HCT116 (cell line): ENCODE measurements at regions not wholly inside any gene's neighbourhood (a gene's known extent, or its start where the extent isn't known, plus 50 kb on each side); places are given as distances from the start of the nearest gene placed in this dataset.

Experiments used
- CBX3 ChIP-seq: IDR thresholded peaks from 2 replicates; pipeline ENCODE4 v1.6.1; 2012; ENCODE audit warnings: low read depth
- CTCF ChIP-seq, 3 experiments: fragments of 200-600 bp in 1 of 3; sonication (generic) in 1 of 3; IDR thresholded peaks in 2 of 3; conservative IDR thresholded peaks in 1 of 3; 2 replicates each; pipeline ENCODE4 v1.5.1; 2012 to 2017; ENCODE audit warnings: low read depth in 2 of 3, low read length in 2 of 3, antibody characterized with exemption in 1 of 3, borderline replicate concordance in 1 of 3, control low read depth in 1 of 3, mild to moderate bottlenecking in 1 of 3, mixed read lengths in 1 of 3, mixed run types in 1 of 3, moderate library complexity in 1 of 3; ENCODE audit not compliant: insufficient read depth in 1 of 3
- EZH2 ChIP-seq: fragments of 200-600 bp; sonication (generic); IDR thresholded peaks from 2 replicates; pipeline ENCODE4 v1.6.1; 2017; ENCODE audit warnings: antibody characterized with exemption, mixed run types
- EZH2phosphoT487 ChIP-seq: fragments of 200-600 bp; IDR thresholded peaks from 2 replicates; pipeline ENCODE4 v1.6.1; 2018; ENCODE audit warnings: antibody characterized with exemption, borderline replicate concordance
- JUND ChIP-seq: IDR thresholded peaks from 2 replicates; pipeline ENCODE4 v1.6.1; 2012
- POLR2A ChIP-seq: IDR thresholded peaks from 2 replicates; pipeline ENCODE4 v1.7.0; 2011; ENCODE audit warnings: borderline replicate concordance; ENCODE audit not compliant: insufficient read depth, insufficient read length; ENCODE audit errors: extremely low read depth
- POLR2AphosphoS5 ChIP-seq: IDR thresholded peaks from 2 replicates; pipeline ENCODE4 v1.6.1; 2011; ENCODE audit warnings: mild to moderate bottlenecking, low read depth, low read length, moderate library complexity
- RAD21 ChIP-seq: IDR thresholded peaks from 2 replicates; pipeline ENCODE4 v1.6.1; 2012; ENCODE audit warnings: low read depth, mild to moderate bottlenecking
- REST ChIP-seq: IDR thresholded peaks from 2 replicates; pipeline ENCODE4 v1.6.1; 2012; ENCODE audit warnings: low read depth
- SIN3A ChIP-seq: IDR thresholded peaks from 2 replicates; pipeline ENCODE4 v1.6.1; 2012; ENCODE audit warnings: low read depth
- TCF7L2 ChIP-seq: IDR thresholded peaks from 2 replicates; pipeline ENCODE4 v1.7.0; 2011; ENCODE audit warnings: borderline replicate concordance, inconsistent platforms; ENCODE audit not compliant: insufficient read depth, insufficient read length; ENCODE audit errors: extremely low read depth
- YY1 ChIP-seq: IDR thresholded peaks from 2 replicates; pipeline ENCODE4 v1.6.1; 2011; ENCODE audit warnings: low read length, low read depth, moderate library complexity, mild to moderate bottlenecking; ENCODE audit not compliant: insufficient replicate concordance; ENCODE audit errors: extremely low read depth
- ZFX ChIP-seq: fragments of 450-650 bp; IDR thresholded peaks from 2 replicates; pipeline ENCODE4 v1.6.1; 2017

GRCh38 chr5:97425511-97425910, 242.5 kb upstream of the RIOK2 start:
- TF ChIP-seq CTCF (IDR thresholded peaks at IDR 0.05 in 2 of 3, conservative IDR thresholded peaks at IDR 0.05 in 1 of 3; ENCODE audit: borderline replicate concordance in 1 of 3, insufficient read depth in 1 of 3, low read depth in 2 of 3, low read length in 2 of 3) (peak; percentile 6 to 48 (median 39); a peak in 4 of 6 replicates), REST (no peak), SIN3A (no peak), JUND (no peak), POLR2A (no peak), YY1 (no peak), CBX3 (no peak), EZH2phosphoT487 (no peak), EZH2 (no peak), RAD21 (peak; percentile 39), POLR2AphosphoS5 (no peak), TCF7L2 (no peak), ZFX (no peak)
